GM19239 (cell line): ENCODE measurements at regions not wholly inside any gene's neighbourhood (a gene's known extent, or its start where the extent isn't known, plus 50 kb on each side); places are given as distances from the start of the nearest gene placed in this dataset.

Experiments used
- DNase-seq: peaks from one replicate; pipeline ENCODE4 v3.0.0; 2011; ENCODE audit warnings: low spot score; ENCODE audit not compliant: insufficient read length
- FAIRE-seq: peaks from 2 replicates; lab custom pipeline; 2011; peaks lifted over from hg19 to GRCh38; lab: Jason Lieb, UNC

GRCh38 chr3:55246033-55246432, 241.1 kb downstream of the WNT5A start:
- no peak for DNase-seq
- no peak for FAIRE-seq

- no peak for FAIRE-seq
- DNase-seq: no peak
Measured at GRCh38 chr3:55245351-55245750, 241.8 kb downstream of the WNT5A start.

- DNase-seq (no peak), FAIRE-seq (no peak)
Measured at GRCh38 chr3:55244247-55244646, 242.9 kb downstream of the WNT5A start.

GRCh38 chr3:55243678-55244077, 243.4 kb downstream of the WNT5A start:
- DNase-seq: no peak
- FAIRE-seq: no peak

GRCh38 chr3:55242921-55243320, 244.2 kb downstream of the WNT5A start:
- FAIRE-seq (no peak), DNase-seq (no peak)

GRCh38 chr3:55241098-55241497, 246.0 kb downstream of the WNT5A start:
- no peak for FAIRE-seq
- DNase-seq: no peak

- DNase-seq (no peak), FAIRE-seq (no peak)
Measured at GRCh38 chr3:55235416-55235815, 251.7 kb downstream of the WNT5A start.

GRCh38 chr3:55226696-55227095, 260.4 kb downstream of the WNT5A start:
- no peak for FAIRE-seq
- DNase-seq: no peak

- FAIRE-seq (no peak), DNase-seq (no peak)
Measured at GRCh38 chr3:55218577-55218976, 268.5 kb downstream of the WNT5A start.

GRCh38 chr3:55207744-55208143, 279.4 kb downstream of the WNT5A start:
- DNase-seq (no peak), FAIRE-seq (no peak)

- FAIRE-seq: no peak
- no peak for DNase-seq
Measured at GRCh38 chr3:55205990-55206389, 278.1 kb upstream of the LRTM1 start.

- FAIRE-seq (no peak), DNase-seq (no peak)
Measured at GRCh38 chr3:55204417-55204816, 276.6 kb upstream of the LRTM1 start.

- DNase-seq: no peak
- no peak for FAIRE-seq
Measured at GRCh38 chr3:55203546-55203945, 275.7 kb upstream of the LRTM1 start.

- DNase-seq (no peak), FAIRE-seq (no peak)
Measured at GRCh38 chr3:55203006-55203405, 275.1 kb upstream of the LRTM1 start.

- DNase-seq (no peak), FAIRE-seq (no peak)
Measured at GRCh38 chr3:55202326-55202725, 274.5 kb upstream of the LRTM1 start.

GRCh38 chr3:55201779-55202178, 273.9 kb upstream of the LRTM1 start:
- DNase-seq (no peak), FAIRE-seq (no peak)

- DNase-seq (no peak), FAIRE-seq (no peak)
Measured at GRCh38 chr3:55200906-55201305, 273.0 kb upstream of the LRTM1 start.

- no peak for DNase-seq
- FAIRE-seq: no peak
Measured at GRCh38 chr3:55198554-55198953, 270.7 kb upstream of the LRTM1 start.

- FAIRE-seq: no peak
- no peak for DNase-seq
Measured at GRCh38 chr3:55197021-55197420, 269.2 kb upstream of the LRTM1 start.

GRCh38 chr3:55196495-55196894, 268.6 kb upstream of the LRTM1 start:
- DNase-seq (no peak), FAIRE-seq (no peak)

GRCh38 chr3:55194376-55194775, 266.5 kb upstream of the LRTM1 start:
- DNase-seq (no peak), FAIRE-seq (no peak)

- DNase-seq (no peak), FAIRE-seq (no peak)
Measured at GRCh38 chr3:55191911-55192775, 264.3 kb upstream of the LRTM1 start.
